Fibroblast of lung (primary cell): ENCODE measurements at regions not wholly inside any gene's neighbourhood (a gene's known extent, or its start where the extent isn't known, plus 50 kb on each side); places are given as distances from the start of the nearest gene placed in this dataset.

Experiments used
- DNase-seq, 2 donors: peaks; one replicate each; pipeline versions ENCODE4 v3.0.0 to v3.0.0-alpha.2; 2010; ENCODE audit warnings: low read depth in 2 of 2
- H2AFZ ChIP-seq: 2 replicates; pipeline ENCODE4 v1.5.1; 2012; ENCODE audit warnings: low read length, control low read depth, inconsistent platforms
- H3K27ac ChIP-seq: 2 replicates; pipeline ENCODE4 v1.5.1; 2011; ENCODE audit warnings: low read length, control low read depth; ENCODE audit not compliant: insufficient read depth
- H3K27me3 ChIP-seq: 2 replicates; pipeline ENCODE4 v1.5.1; 2011; ENCODE audit warnings: mild to moderate bottlenecking, low read length; ENCODE audit not compliant: control insufficient read depth, insufficient read depth
- H3K36me3 ChIP-seq: 2 replicates; pipeline ENCODE4 v1.5.1; 2011; ENCODE audit warnings: low read length; ENCODE audit not compliant: control insufficient read depth, insufficient read depth
- H3K4me1 ChIP-seq: 2 replicates; pipeline ENCODE4 v1.5.1; 2011; ENCODE audit warnings: low read length; ENCODE audit not compliant: control insufficient read depth, insufficient read depth; ENCODE audit errors: extremely low read depth
- H3K4me2 ChIP-seq: 2 replicates; pipeline ENCODE4 v1.5.1; 2011; ENCODE audit warnings: low read length, control low read depth; ENCODE audit not compliant: insufficient read depth; ENCODE audit errors: extremely low read depth
- H3K4me3 ChIP-seq, 4 experiments: fragments of 200-600 bp in 1 of 4; sonication (generic) in 1 of 4; replicated peaks in 1 of 4; 2 replicates each; pipeline ENCODE4 v1.5.1; 2011 to 2016; ENCODE audit warnings: low read length in 4 of 4, low read depth in 3 of 4, mild to moderate bottlenecking in 3 of 4, control low read depth in 2 of 4, inconsistent platforms in 1 of 4, mixed read lengths in 1 of 4; ENCODE audit not compliant: insufficient read depth in 1 of 4; ENCODE audit errors: control extremely low read depth in 1 of 4
- H3K79me2 ChIP-seq: 2 replicates; pipeline ENCODE4 v1.5.1; 2012; ENCODE audit warnings: mild to moderate bottlenecking, low read length, inconsistent platforms; ENCODE audit not compliant: control insufficient read depth, insufficient read depth
- H3K9ac ChIP-seq: 2 replicates; pipeline ENCODE4 v1.5.1; 2011; ENCODE audit warnings: mild to moderate bottlenecking, low read length, control low read depth; ENCODE audit not compliant: insufficient read depth
- H3K9me3 ChIP-seq: 2 replicates; pipeline ENCODE4 v1.5.1; 2012; ENCODE audit warnings: low read depth, low read length; ENCODE audit not compliant: control insufficient read depth, insufficient read depth
- H4K20me1 ChIP-seq: 2 replicates; pipeline ENCODE4 v1.5.1; 2011; ENCODE audit warnings: low read length; ENCODE audit not compliant: control insufficient read depth, insufficient read depth; ENCODE audit errors: extremely low read depth
- EZH2 ChIP-seq: IDR thresholded peaks from 2 replicates; pipeline ENCODE4 v1.5.1; 2012; ENCODE audit warnings: low read length, control low read depth, mild to moderate bottlenecking; ENCODE audit errors: missing control alignments
- TF ChIP-seq, protein P1 (sequence below), 2 donors: IDR thresholded peaks in 1 of 2; conservative IDR thresholded peaks in 1 of 2; 1 replicate in 1 of 2; 2 replicates in 1 of 2; pipeline ENCODE4 v1.5.1; 2011 to 2012; ENCODE audit warnings: low read length in 2 of 2, control low read depth in 1 of 2, inconsistent platforms in 1 of 2, low read depth in 1 of 2, mild to moderate bottlenecking in 1 of 2

GRCh38 chr9:116058421-116058820, 95.2 kb upstream of the PAPPA start:
- Histone ChIP-seq H3K36me3 (no peaks in the 10 kb centered on the region), H3K27ac (no peak overlapping the region), H3K9me3 (no peaks in the 10 kb centered on the region), H3K9ac (no peak overlapping the region), H4K20me1 (no peaks in the 10 kb centered on the region), H3K4me3 (no peak overlapping the region), H2AFZ (peak overlapping the region; percentile 25), H3K79me2 (no peaks in the 10 kb centered on the region), H3K4me2 (no peak overlapping the region), H3K27me3 (no peaks in the 10 kb centered on the region), H3K4me1 (no peaks in the 10 kb centered on the region)
- no peak for TF ChIP-seq EZH2
- TF ChIP-seq, protein P1, sequence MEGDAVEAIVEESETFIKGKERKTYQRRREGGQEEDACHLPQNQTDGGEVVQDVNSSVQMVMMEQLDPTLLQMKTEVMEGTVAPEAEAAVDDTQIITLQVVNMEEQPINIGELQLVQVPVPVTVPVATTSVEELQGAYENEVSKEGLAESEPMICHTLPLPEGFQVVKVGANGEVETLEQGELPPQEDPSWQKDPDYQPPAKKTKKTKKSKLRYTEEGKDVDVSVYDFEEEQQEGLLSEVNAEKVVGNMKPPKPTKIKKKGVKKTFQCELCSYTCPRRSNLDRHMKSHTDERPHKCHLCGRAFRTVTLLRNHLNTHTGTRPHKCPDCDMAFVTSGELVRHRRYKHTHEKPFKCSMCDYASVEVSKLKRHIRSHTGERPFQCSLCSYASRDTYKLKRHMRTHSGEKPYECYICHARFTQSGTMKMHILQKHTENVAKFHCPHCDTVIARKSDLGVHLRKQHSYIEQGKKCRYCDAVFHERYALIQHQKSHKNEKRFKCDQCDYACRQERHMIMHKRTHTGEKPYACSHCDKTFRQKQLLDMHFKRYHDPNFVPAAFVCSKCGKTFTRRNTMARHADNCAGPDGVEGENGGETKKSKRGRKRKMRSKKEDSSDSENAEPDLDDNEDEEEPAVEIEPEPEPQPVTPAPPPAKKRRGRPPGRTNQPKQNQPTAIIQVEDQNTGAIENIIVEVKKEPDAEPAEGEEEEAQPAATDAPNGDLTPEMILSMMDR (conservative IDR thresholded peaks at IDR 0.05 in 1 of 2, IDR thresholded peaks at IDR 0.05 in 1 of 2; ENCODE audit: low read depth in 1 of 2, low read length in 2 of 2) = no peak
- DNase-seq = peak in 1 of 2 donors; percentile 73

DNA sequence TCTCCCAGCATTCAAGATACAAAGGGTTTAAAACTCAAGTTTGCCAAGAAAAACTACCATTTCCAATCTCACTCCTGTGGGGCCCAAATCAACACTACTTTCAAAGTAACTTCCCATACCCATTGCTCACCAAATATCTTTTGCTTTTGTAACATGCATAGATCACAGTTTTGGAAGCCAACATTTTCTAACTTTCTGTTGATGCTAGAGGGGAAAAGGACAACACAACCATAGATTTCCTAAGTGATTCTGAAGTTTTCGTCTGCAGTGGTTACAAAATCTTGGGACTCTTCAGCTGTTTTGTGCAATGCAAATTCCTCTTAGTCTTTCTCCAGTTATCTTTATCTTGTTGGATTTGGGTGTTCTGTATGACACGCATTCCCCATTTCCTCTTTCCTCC, 94.1 kb upstream of the PAPPA start:
- no peak overlapping the region for H3K9ac ChIP-seq
- H3K27ac ChIP-seq = no peak overlapping the region
- H4K20me1 ChIP-seq = no peaks in the 10 kb centered on the region
- H3K4me2 ChIP-seq = no peak overlapping the region
- no peak overlapping the region for H2AFZ ChIP-seq
- DNase-seq = peak in 1 of 2 donors; percentile 70
- no peaks in the 10 kb centered on the region for H3K36me3 ChIP-seq
- H3K27me3 ChIP-seq = no peaks in the 10 kb centered on the region
- H3K9me3 ChIP-seq = no peaks in the 10 kb centered on the region
- H3K79me2 ChIP-seq = no peaks in the 10 kb centered on the region
- TF ChIP-seq, protein P1 (conservative IDR thresholded peaks at IDR 0.05 in 1 of 2, IDR thresholded peaks at IDR 0.05 in 1 of 2; ENCODE audit: low read depth in 1 of 2, low read length in 2 of 2) = no peak
- TF ChIP-seq EZH2 = no peak
- H3K4me1 ChIP-seq = no peaks in the 10 kb centered on the region
- no peak overlapping the region for H3K4me3 ChIP-seq

- Histone ChIP-seq H3K4me2 (no peak overlapping the region), H3K4me3 (no peak overlapping the region), H3K4me1 (no peaks in the 10 kb centered on the region), H3K79me2 (no peaks in the 10 kb centered on the region), H3K9me3 (no peaks in the 10 kb centered on the region), H3K27ac (no peak overlapping the region), H3K9ac (no peak overlapping the region), H3K36me3 (no peaks in the 10 kb centered on the region), H4K20me1 (no peaks in the 10 kb centered on the region), H3K27me3 (no peaks in the 10 kb centered on the region), H2AFZ (no peak overlapping the region)
- TF ChIP-seq, protein P1 (conservative IDR thresholded peaks at IDR 0.05 in 1 of 2, IDR thresholded peaks at IDR 0.05 in 1 of 2; ENCODE audit: low read depth in 1 of 2, low read length in 2 of 2) = no peak
- no peak for TF ChIP-seq EZH2
- DNase-seq = no peak
Measured at GRCh38 chr9:116060631-116061030, 93.0 kb upstream of the PAPPA start.
